MCF 10A (cell line): ENCODE measurements at regions not wholly inside any gene's neighbourhood (a gene's known extent, or its start where the extent isn't known, plus 50 kb on each side); places are given as distances from the start of the nearest gene placed in this dataset.

Source experiments
- BruUV-seq: library from RNA; stranded (reverse); fragments of 400-500 nt; replicated peaks from 2 replicates; lab custom pipeline; 2021; lab: Mats Ljungman, UMichigan
- CTCF ChIA-PET: fragments of 300-600 bp; sonication (Branson Sonifier 250); formaldehyde crosslinking; extraction: SDS; loops from one replicate; lab custom pipeline; 2021; ENCODE audit warnings: antibody characterized with exemption, inconsistent platforms; lab: Yijun Ruan, JAX
- POLR2A ChIA-PET: fragments of 300-600, 350-650 bp; sonication (Branson Sonifier 250); formaldehyde crosslinking; extraction: SDS; loops from one replicate; lab custom pipeline; 2020; ENCODE audit warnings: antibody characterized with exemption, inconsistent platforms; lab: Yijun Ruan, JAX
- DNase-seq: peaks from one replicate; pipeline ENCODE4 v3.0.0-alpha.2; 2018; ENCODE audit not compliant: unreplicated experiment
- H3K27ac Mint-ChIP-seq: one replicate; pipeline ENCODE4 v1.8.0; 2022; ENCODE audit warnings: mild to moderate bottlenecking, low read depth, mixed read lengths; ENCODE audit not compliant: unreplicated experiment
- H3K27me3 Mint-ChIP-seq: one replicate; pipeline ENCODE4 v1.8.0; 2022; ENCODE audit warnings: mixed read lengths; ENCODE audit not compliant: insufficient read depth, unreplicated experiment
- H3K36me3 Mint-ChIP-seq: one replicate; pipeline ENCODE4 v1.8.0; 2022; ENCODE audit warnings: mild to moderate bottlenecking, moderate library complexity, mixed read lengths; ENCODE audit not compliant: insufficient read depth, unreplicated experiment
- H3K4me1 Mint-ChIP-seq: one replicate; pipeline ENCODE4 v1.8.0; 2022; ENCODE audit warnings: mixed read lengths; ENCODE audit not compliant: insufficient read depth, unreplicated experiment
- H3K4me3 Mint-ChIP-seq: one replicate; pipeline ENCODE4 v1.8.0; 2022; ENCODE audit warnings: mild to moderate bottlenecking, moderate library complexity, mixed read lengths; ENCODE audit not compliant: unreplicated experiment
- H3K9me3 Mint-ChIP-seq: one replicate; pipeline ENCODE4 v1.8.0; 2022; ENCODE audit warnings: mixed read lengths; ENCODE audit not compliant: unreplicated experiment
- intact Hi-C: fragments of 100-400 bp; cut with micrococcal nuclease; formaldehyde crosslinking; loops from 2 replicates; pipeline ENCODE4 v1.14.1; 2022
- TF ChIP-seq, protein P1 (sequence below): fragments of 200-600 bp; IDR thresholded peaks from one replicate; pipeline ENCODE4 v1.8.0; 2022; ENCODE audit warnings: antibody characterized with exemption, mild to moderate bottlenecking; ENCODE audit not compliant: unreplicated experiment

- peak overlapping the region; percentile 89 for H3K27ac Mint-ChIP-seq
- H3K9me3 Mint-ChIP-seq: peaks cover 12% of the 10 kb centered on the region
- peak overlapping the region; percentile 35 for H3K4me3 Mint-ChIP-seq
- DNase-seq: peak; percentile 46
- no peaks in the 10 kb centered on the region for H3K27me3 Mint-ChIP-seq
- POLR2A ChIA-PET: interaction anchor here (0.6 to 2.6 kb wide), 5 partner anchors 8 to 261 kb away, joined by 3 to 15 read pairs (median 3); no protein-coding TSS in a partner anchor
- CTCF ChIA-PET: interaction anchor here (0.7 to 3.2 kb wide), 6 partner anchors 8 to 153 kb away, joined by 3 to 30 read pairs (median 4); no protein-coding TSS in a partner anchor
- TF ChIP-seq, protein P1, sequence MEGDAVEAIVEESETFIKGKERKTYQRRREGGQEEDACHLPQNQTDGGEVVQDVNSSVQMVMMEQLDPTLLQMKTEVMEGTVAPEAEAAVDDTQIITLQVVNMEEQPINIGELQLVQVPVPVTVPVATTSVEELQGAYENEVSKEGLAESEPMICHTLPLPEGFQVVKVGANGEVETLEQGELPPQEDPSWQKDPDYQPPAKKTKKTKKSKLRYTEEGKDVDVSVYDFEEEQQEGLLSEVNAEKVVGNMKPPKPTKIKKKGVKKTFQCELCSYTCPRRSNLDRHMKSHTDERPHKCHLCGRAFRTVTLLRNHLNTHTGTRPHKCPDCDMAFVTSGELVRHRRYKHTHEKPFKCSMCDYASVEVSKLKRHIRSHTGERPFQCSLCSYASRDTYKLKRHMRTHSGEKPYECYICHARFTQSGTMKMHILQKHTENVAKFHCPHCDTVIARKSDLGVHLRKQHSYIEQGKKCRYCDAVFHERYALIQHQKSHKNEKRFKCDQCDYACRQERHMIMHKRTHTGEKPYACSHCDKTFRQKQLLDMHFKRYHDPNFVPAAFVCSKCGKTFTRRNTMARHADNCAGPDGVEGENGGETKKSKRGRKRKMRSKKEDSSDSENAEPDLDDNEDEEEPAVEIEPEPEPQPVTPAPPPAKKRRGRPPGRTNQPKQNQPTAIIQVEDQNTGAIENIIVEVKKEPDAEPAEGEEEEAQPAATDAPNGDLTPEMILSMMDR: no peak
- intact Hi-C loops: loop anchor here (1.0 kb wide), 2 partner anchors 7 to 44 kb away; no protein-coding TSS in a partner anchor
- BruUV-seq: no TSS peak
- peaks cover 41% of the 10 kb centered on the region for H3K4me1 Mint-ChIP-seq
- H3K36me3 Mint-ChIP-seq: peaks cover 6% of the 10 kb centered on the region
Measured at GRCh38 chr11:45089676-45090499, 56.6 kb upstream of the PRDM11 start.

DNA sequence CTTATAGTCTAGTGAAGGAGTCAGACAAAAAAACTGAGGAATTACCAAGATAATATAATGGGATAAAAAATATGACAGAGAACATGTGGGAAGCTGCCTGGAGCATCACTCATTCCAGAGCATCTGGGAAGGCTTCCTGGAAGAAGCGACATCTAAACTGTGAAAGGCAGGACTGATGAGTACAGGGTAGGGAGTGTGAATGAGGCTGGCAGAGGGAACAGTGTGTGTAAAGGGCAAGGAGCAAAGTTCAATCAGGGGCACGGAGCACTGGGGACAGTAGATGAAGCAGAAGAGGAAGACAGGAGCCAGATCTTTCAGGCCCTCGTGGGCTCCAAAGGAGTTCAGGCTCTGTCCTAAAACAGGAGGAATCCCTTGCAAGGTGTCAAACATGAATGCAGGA is 55.8 kb upstream of the PRDM11 start:
- Mint-ChIP-seq H3K9me3 (peaks cover 12% of the 10 kb centered on the region), H3K4me1 (peaks cover 41% of the 10 kb centered on the region), H3K36me3 (peaks cover 6% of the 10 kb centered on the region), H3K27ac (peak overlapping the region; percentile 89), H3K27me3 (no peaks in the 10 kb centered on the region), H3K4me3 (no peak overlapping the region)
- no TSS peak for BruUV-seq
- POLR2A ChIA-PET: interaction anchor here (1.3 kb wide), 1 partner anchor 48 kb away, joined by 3 read pairs; no protein-coding TSS in a partner anchor
- TF ChIP-seq, protein P1: no peak
- intact Hi-C loops: no loop called here
- DNase-seq: no peak
- CTCF ChIA-PET: interaction anchor here (0.7 to 22.3 kb wide), 4 partner anchors 10 to 157 kb away, joined by 3 to 1181 read pairs (median 16); no protein-coding TSS in a partner anchor

DNA sequence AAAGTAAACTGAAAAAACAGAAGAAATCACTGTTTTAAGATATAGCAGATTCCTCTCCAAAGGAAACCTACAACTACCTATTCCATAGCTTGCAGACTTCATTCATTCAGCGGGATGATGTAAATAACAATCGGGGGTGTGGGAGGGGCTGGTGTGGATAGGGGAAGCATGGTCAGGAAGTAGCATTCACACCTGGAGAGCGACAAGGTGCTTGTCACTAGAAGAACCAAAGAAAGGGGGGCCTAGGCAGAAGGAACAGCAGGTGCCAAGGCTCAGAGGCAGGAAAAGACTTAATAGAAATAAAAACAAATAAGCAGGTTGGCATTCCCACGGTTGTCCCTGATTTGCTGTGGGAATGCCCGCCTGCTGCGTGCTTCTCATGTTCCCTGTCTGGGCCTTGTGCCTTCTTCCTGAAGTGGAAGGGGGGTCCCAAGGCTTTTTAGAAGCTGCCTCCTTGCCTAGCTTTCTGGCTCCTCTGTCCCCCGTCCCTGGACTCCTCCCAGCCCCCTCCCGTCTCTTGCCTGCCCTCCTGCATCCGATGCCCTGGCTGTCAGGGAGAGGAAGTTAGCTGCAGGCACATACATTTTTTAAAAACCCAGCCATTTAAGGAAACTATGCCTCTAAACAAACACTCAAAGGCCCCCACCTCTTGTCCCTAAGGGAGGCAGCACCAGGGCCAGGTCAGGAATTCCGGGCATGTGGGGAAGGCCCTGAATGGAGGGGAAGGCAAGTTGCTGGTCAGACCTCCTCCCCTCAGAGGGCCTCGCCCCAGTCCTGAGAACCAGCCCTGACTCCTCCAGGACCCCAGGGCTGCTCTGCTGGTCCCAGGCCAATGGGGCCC is 54.7 kb upstream of the PRDM11 start:
- Mint-ChIP-seq H3K27ac (peak overlapping the region; percentile 31), H3K4me1 (peaks cover 51% of the 10 kb centered on the region), H3K9me3 (peaks cover 12% of the 10 kb centered on the region), H3K4me3 (no peak overlapping the region), H3K36me3 (peaks cover 6% of the 10 kb centered on the region), H3K27me3 (no peaks in the 10 kb centered on the region)
- ChIA-PET POLR2A (interaction anchor here (1.2 kb wide), 1 partner anchor 151 kb away, joined by 3 read pairs; no protein-coding TSS in a partner anchor), CTCF (interaction anchor here (0.7 to 22.3 kb wide), 4 partner anchors 12 to 247 kb away, joined by 3 to 1181 read pairs (median 18); no protein-coding TSS in a partner anchor)
- no peak for DNase-seq
- BruUV-seq: no TSS peak
- intact Hi-C loops: no loop called here
- TF ChIP-seq, protein P1: no peak
